ENCODE measurements at regions not wholly inside any gene's neighbourhood (a gene's known extent, or its start where the extent isn't known, plus 50 kb on each side); places are given as distances from the start of the nearest gene placed in this dataset.

GRCh38 chr10:21214329-21214728, 311.2 kb downstream of the SKIDA1 start:
- TF ChIP-seq CTCF (IDR thresholded peaks at IDR 0.05) (no peak), POLR2A (IDR thresholded peaks at IDR 0.05) (no peak)
